Smooth muscle cell (in vitro differentiated cells): ENCODE measurements at regions not wholly inside any gene's neighbourhood (a gene's known extent, or its start where the extent isn't known, plus 50 kb on each side); places are given as distances from the start of the nearest gene placed in this dataset.
A peak's percentile ranks its signal among the peaks of the same experiment; 100 is the strongest.
"Not testable (repeated sequence)": the region's sequence is repeated elsewhere in the genome, so short reads cannot be mapped to it uniquely, and the experiment has no call there.

Source experiments
- DNase-seq: peaks from one replicate; lab custom pipeline; 2025; ENCODE audit not compliant: unreplicated experiment; lab: John Stamatoyannopoulos, UW
- H2AFZ ChIP-seq: fragments of 200-600 bp; sonication (generic); 2 replicates; pipeline ENCODE4 v1.6.0; 2016; ENCODE audit warnings: antibody characterized with exemption, low read depth, mild to moderate bottlenecking
- H3F3A ChIP-seq: fragments of 200-600 bp; sonication (generic); 2 replicates; pipeline ENCODE4 v1.6.0; 2017; ENCODE audit warnings: antibody characterized with exemption, low read depth
- H3K27ac ChIP-seq: fragments of 200-600 bp; sonication (generic); 2 replicates; pipeline ENCODE4 v1.5.1; 2016; ENCODE audit warnings: low read depth, mild to moderate bottlenecking
- H3K27me3 ChIP-seq: fragments of 200-600 bp; sonication (generic); 2 replicates; pipeline ENCODE4 v1.6.1; 2016; ENCODE audit warnings: low read depth, mild to moderate bottlenecking
- H3K36me3 ChIP-seq: fragments of 200-600 bp; sonication (generic); 2 replicates; pipeline ENCODE4 v1.5.1; 2016; ENCODE audit warnings: low read depth
- H3K4me1 ChIP-seq: fragments of 200-600 bp; sonication (generic); 2 replicates; pipeline ENCODE4 v1.5.1; 2016; ENCODE audit warnings: low read depth
- H3K4me2 ChIP-seq: fragments of 200-600 bp; sonication (generic); 2 replicates; pipeline ENCODE4 v1.6.0; 2016; ENCODE audit warnings: mild to moderate bottlenecking
- H3K4me3 ChIP-seq: fragments of 200-600 bp; sonication (generic); 2 replicates; pipeline ENCODE4 v1.5.1; 2016; ENCODE audit warnings: mild to moderate bottlenecking
- H3K79me2 ChIP-seq: fragments of 200-600 bp; sonication (generic); 2 replicates; pipeline ENCODE4 v1.6.0; 2016; ENCODE audit warnings: low read depth, mild to moderate bottlenecking
- H3K9ac ChIP-seq: fragments of 200-600 bp; sonication (generic); 2 replicates; pipeline ENCODE4 v1.6.0; 2016; ENCODE audit warnings: low read depth
- H3K9me3 ChIP-seq: fragments of 200-600 bp; sonication (generic); replicated peaks from 2 replicates; pipeline ENCODE4 v1.5.1; 2016; ENCODE audit warnings: low read depth
- H4K20me1 ChIP-seq: fragments of 200-600 bp; sonication (generic); 2 replicates; pipeline ENCODE4 v1.6.0; 2016; ENCODE audit warnings: low read depth
- CTCF ChIP-seq: fragments of 200-600 bp; sonication (generic); IDR thresholded peaks from 2 replicates; pipeline ENCODE4 v1.5.1; 2017; ENCODE audit warnings: borderline replicate concordance, mild to moderate bottlenecking, antibody characterized with exemption; ENCODE audit not compliant: insufficient read depth, poor library complexity, severe bottlenecking
- WGBS: methylation state at CpG from one replicate; pipeline ENCODE4 v1.1.7; 2016; ENCODE audit warnings: low lambda C conversion rate; 5-methylcytosine and 5-hydroxymethylcytosine counted together

- Histone ChIP-seq H3K4me2 (peak overlapping the region; percentile 19), H3K27me3 (no peaks in the 10 kb centered on the region), H2AFZ (no peak overlapping the region), H3K27ac (peak overlapping the region; percentile 19), H3K9me3 (no peaks in the 10 kb centered on the region), H3K4me3 (no peak overlapping the region), H4K20me1 (no peaks in the 10 kb centered on the region), H3K4me1 (no peaks in the 10 kb centered on the region), H3K36me3 (no peaks in the 10 kb centered on the region), H3K9ac (no peak overlapping the region), H3F3A (no peaks in the 10 kb centered on the region), H3K79me2 (no peaks in the 10 kb centered on the region)
- WGBS, result 31% methylated on average over 9 of the region's 9 CpGs
- DNase-seq, result no peak
- no peak for TF ChIP-seq CTCF
Measured at GRCh38 chr4:186829740-186830449, 106.2 kb upstream of the FAT1 start.

GRCh38 chr4:186831574-186831973, 107.9 kb upstream of the FAT1 start:
- no peak overlapping the region for H3K27ac ChIP-seq
- no peaks in the 10 kb centered on the region for H4K20me1 ChIP-seq
- H3K27me3 ChIP-seq, result no peaks in the 10 kb centered on the region
- H3K9me3 ChIP-seq, result no peaks in the 10 kb centered on the region
- no peak for DNase-seq
- H3K4me3 ChIP-seq, result no peak overlapping the region
- TF ChIP-seq CTCF, result no peak
- H3K79me2 ChIP-seq, result no peaks in the 10 kb centered on the region
- no peak overlapping the region for H3K4me2 ChIP-seq
- no peaks in the 10 kb centered on the region for H3F3A ChIP-seq
- no peaks in the 10 kb centered on the region for H3K36me3 ChIP-seq
- H3K9ac ChIP-seq, result no peak overlapping the region
- no peaks in the 10 kb centered on the region for H3K4me1 ChIP-seq
- WGBS, result 99% methylated on average over 4 of the region's 4 CpGs
- H2AFZ ChIP-seq, result no peak overlapping the region

GRCh38 chr4:186832906-186833305, 109.2 kb upstream of the FAT1 start:
- no peaks in the 10 kb centered on the region for H4K20me1 ChIP-seq
- TF ChIP-seq CTCF, result no peak
- no peaks in the 10 kb centered on the region for H3K27me3 ChIP-seq
- no peak for DNase-seq
- no peak overlapping the region for H3K27ac ChIP-seq
- H3K36me3 ChIP-seq, result no peaks in the 10 kb centered on the region
- H2AFZ ChIP-seq, result no peak overlapping the region
- H3K4me3 ChIP-seq, result no peak overlapping the region
- H3K9ac ChIP-seq, result no peak overlapping the region
- no peaks in the 10 kb centered on the region for H3K4me1 ChIP-seq
- H3K79me2 ChIP-seq, result no peaks in the 10 kb centered on the region
- H3K4me2 ChIP-seq, result no peak overlapping the region
- H3F3A ChIP-seq, result no peaks in the 10 kb centered on the region
- no peaks in the 10 kb centered on the region for H3K9me3 ChIP-seq
- WGBS, result 70% methylated on average over 1 of the region's 1 CpG

- not testable (repeated sequence) for H3K79me2 ChIP-seq, H3K27me3 ChIP-seq, H3K36me3 ChIP-seq, H3F3A ChIP-seq, H3K4me2 ChIP-seq, H2AFZ ChIP-seq, H3K4me1 ChIP-seq, H3K27ac ChIP-seq, H3K4me3 ChIP-seq, H4K20me1 ChIP-seq, H3K9me3 ChIP-seq, H3K9ac ChIP-seq, DNase-seq
- 88% methylated on average over 3 of the region's 3 CpGs for WGBS
Measured at GRCh38 chr4:186837463-186837862, 113.8 kb upstream of the FAT1 start.
